ENCODE measurements at regions not wholly inside any gene's neighbourhood (a gene's known extent, or its start where the extent isn't known, plus 50 kb on each side); places are given as distances from the start of the nearest gene placed in this dataset.

DNA sequence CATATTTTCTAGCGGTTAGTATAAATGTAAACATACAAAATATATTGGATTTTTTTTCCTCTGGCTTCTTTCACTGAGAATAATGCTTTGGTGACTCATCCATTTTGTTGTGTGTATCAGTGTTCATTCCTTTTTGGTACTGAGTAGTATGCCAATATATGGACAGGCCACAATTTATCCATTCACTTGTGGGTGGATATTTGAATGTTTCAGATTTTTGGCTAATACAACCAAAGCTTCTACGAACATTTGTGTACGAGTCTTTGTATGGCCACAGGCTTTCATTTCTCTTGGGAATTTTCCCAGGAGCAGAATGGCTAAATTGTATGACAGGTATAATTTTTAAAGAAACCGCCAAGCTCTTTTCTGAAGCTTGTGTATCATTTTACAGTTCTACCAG, 677.5 kb downstream of the HDGFL1 start:
- no peaks in the 10 kb centered on the region for H3K36me3 ChIP-seq
- H3K4me1 ChIP-seq, result no peaks in the 10 kb centered on the region
- H3K27ac ChIP-seq, result no peak overlapping the region
- no peaks in the 10 kb centered on the region for H3K27me3 ChIP-seq
- no peak for DNase-seq (ENCODE audit: low spot score in 2 of 2)
- H3K4me3 ChIP-seq, result no peak overlapping the region
- intact Hi-C loops (cut with DNase I), result no loop called here
- no peaks in the 10 kb centered on the region for H3K9me3 ChIP-seq
- TF ChIP-seq, protein P1, sequence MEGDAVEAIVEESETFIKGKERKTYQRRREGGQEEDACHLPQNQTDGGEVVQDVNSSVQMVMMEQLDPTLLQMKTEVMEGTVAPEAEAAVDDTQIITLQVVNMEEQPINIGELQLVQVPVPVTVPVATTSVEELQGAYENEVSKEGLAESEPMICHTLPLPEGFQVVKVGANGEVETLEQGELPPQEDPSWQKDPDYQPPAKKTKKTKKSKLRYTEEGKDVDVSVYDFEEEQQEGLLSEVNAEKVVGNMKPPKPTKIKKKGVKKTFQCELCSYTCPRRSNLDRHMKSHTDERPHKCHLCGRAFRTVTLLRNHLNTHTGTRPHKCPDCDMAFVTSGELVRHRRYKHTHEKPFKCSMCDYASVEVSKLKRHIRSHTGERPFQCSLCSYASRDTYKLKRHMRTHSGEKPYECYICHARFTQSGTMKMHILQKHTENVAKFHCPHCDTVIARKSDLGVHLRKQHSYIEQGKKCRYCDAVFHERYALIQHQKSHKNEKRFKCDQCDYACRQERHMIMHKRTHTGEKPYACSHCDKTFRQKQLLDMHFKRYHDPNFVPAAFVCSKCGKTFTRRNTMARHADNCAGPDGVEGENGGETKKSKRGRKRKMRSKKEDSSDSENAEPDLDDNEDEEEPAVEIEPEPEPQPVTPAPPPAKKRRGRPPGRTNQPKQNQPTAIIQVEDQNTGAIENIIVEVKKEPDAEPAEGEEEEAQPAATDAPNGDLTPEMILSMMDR (IDR thresholded peaks at IDR 0.05), result no peak

DNA sequence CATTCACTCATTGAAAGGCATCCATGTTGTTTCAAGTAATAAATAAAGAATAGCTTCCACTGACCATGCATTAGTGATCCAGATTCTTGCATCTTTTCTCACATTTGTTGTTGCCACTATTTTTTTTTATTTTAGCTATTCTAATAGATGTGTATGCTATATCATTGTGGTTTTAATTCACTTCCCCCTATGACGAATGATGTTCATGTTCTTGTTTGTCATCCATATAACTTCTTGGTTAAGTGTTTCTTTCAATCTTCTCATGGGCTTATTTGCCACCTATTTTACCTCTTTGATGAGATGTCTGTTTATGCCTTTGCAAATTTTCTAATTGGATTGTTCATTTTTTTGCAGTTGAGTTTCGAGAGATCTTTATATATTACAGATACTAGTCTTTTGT, 681.2 kb downstream of the HDGFL1 start:
- Histone ChIP-seq H3K36me3 (no peaks in the 10 kb centered on the region), H3K27me3 (no peaks in the 10 kb centered on the region), H3K4me1 (no peaks in the 10 kb centered on the region), H3K27ac (no peak overlapping the region), H3K4me3 (no peak overlapping the region), H3K9me3 (no peaks in the 10 kb centered on the region)
- TF ChIP-seq, protein P1 (IDR thresholded peaks at IDR 0.05), result no peak
- intact Hi-C loops (cut with DNase I), result no loop called here
- no peak for DNase-seq (ENCODE audit: low spot score in 2 of 2)

DNA sequence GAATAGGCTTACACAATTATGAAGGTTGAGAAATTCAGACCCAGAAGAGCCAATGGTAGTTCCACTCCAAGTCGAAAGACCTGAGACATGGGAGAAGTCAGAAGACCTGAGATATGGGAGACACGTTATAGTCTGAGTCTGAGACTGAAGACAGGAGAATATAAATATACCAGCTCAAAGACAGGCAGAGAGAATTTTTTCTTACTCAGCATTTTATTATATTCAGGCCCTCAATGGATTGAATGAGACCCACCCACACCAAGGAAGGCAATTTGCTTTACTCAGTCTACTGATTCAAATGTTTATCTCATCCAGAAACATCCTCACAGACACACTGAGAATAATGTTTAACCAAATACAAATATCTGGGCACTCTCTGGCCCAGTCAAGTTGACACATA, 693.5 kb downstream of the HDGFL1 start:
- Histone ChIP-seq H3K9me3 (peaks cover 4 to 13% of the 10 kb centered on the region in 2 donors), H3K27ac (no peak overlapping the region), H3K36me3 (no peaks in the 10 kb centered on the region), H3K4me1 (no peaks in the 10 kb centered on the region), H3K27me3 (no peaks in the 10 kb centered on the region), H3K4me3 (no peak overlapping the region)
- no peak for DNase-seq (ENCODE audit: low spot score in 2 of 2)
- TF ChIP-seq, protein P1 (IDR thresholded peaks at IDR 0.05), result no peak
- intact Hi-C loops (cut with DNase I), result no loop called here

DNA sequence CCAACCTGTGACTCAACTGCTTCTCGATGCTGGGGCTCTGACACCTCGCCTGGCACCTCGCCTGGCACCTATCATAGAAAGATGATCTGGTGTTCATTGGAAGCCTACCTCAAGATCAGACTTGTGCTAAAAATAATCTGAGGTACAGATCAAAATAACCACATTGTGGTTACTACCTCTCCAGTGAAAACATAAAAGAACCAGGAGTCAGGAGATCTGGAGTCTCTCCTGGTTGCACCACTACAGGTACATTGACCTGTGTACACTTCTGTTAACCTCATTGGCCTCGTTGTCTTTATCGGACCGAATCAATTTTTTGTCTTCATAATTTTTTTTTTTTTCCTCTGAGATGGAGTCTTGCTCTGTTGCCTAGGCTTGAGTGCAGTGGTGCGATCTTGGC, 695.9 kb downstream of the HDGFL1 start:
- H3K4me1 ChIP-seq, result no peaks in the 10 kb centered on the region
- DNase-seq (ENCODE audit: low spot score in 2 of 2), result no peak
- H3K4me3 ChIP-seq, result no peak overlapping the region
- TF ChIP-seq, protein P1 (IDR thresholded peaks at IDR 0.05), result no peak
- H3K9me3 ChIP-seq, result no peaks in the 10 kb centered on the region
- H3K36me3 ChIP-seq, result no peaks in the 10 kb centered on the region
- intact Hi-C loops (cut with DNase I), result no loop called here
- no peak overlapping the region for H3K27ac ChIP-seq
- H3K27me3 ChIP-seq, result no peaks in the 10 kb centered on the region

DNA sequence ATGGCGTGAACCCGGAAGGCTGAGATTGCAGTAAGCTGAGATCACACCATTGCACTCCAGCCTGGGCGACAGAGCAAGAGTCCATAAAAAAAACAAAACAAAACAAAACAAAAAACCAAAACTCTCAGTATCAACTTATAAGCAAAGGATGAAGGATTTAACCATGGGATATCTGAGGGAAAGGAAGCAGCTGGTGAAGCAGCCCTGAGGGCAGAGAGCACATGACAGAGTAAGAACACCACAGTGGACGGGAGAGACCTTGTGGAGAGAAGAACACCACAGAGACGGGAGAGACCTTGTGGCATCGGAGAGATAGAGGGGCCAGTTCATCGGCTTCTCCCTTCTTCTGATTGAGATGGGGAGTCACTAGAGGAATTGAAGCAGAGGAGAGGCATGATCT, 697.2 kb downstream of the HDGFL1 start:
- DNase-seq (ENCODE audit: low spot score in 2 of 2), result no peak
- intact Hi-C loops (cut with DNase I), result no loop called here
- H3K36me3 ChIP-seq, result no peaks in the 10 kb centered on the region
- H3K9me3 ChIP-seq, result no peaks in the 10 kb centered on the region
- H3K4me3 ChIP-seq, result no peak overlapping the region
- H3K4me1 ChIP-seq, result no peaks in the 10 kb centered on the region
- TF ChIP-seq, protein P1 (IDR thresholded peaks at IDR 0.05), result no peak
- no peaks in the 10 kb centered on the region for H3K27me3 ChIP-seq
- H3K27ac ChIP-seq, result no peak overlapping the region

DNA sequence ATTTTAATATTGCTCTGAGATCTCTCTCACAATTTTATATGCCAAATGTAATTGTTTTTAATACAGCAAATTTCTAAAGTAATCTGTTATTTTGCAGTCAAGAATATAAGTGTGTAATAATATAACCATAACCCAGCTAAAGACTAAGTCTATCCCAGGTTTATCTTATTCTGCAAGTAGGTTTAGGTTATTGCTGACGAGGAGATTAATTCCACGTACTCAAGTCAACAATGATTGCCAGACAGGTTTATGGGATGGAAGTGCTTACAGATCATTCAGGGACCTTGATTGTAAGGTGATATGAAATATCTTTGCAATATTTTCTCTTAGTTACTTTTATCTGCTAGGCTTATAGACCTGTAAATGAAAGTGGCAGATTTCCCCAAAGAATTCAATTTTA, 698.3 kb downstream of the HDGFL1 start:
- no peak overlapping the region for H3K27ac ChIP-seq
- intact Hi-C loops (cut with DNase I), result no loop called here
- TF ChIP-seq, protein P1 (IDR thresholded peaks at IDR 0.05), result no peak
- no peaks in the 10 kb centered on the region for H3K27me3 ChIP-seq
- no peak overlapping the region for H3K4me3 ChIP-seq
- no peak for DNase-seq (ENCODE audit: low spot score in 2 of 2)
- no peaks in the 10 kb centered on the region for H3K36me3 ChIP-seq
- no peaks in the 10 kb centered on the region for H3K4me1 ChIP-seq
- no peaks in the 10 kb centered on the region for H3K9me3 ChIP-seq
